Activated CD4-positive, alpha-beta T cell treated with anti-CD3 and anti-CD28 coated beads for 36 hours (primary cell): ENCODE measurements at regions not wholly inside any gene's neighbourhood (a gene's known extent, or its start where the extent isn't known, plus 50 kb on each side); places are given as distances from the start of the nearest gene placed in this dataset.
A peak's percentile ranks its signal among the peaks of the same experiment; 100 is the strongest.

Source experiments
- ATAC-seq: fragments of 200-7000 bp; cut with Tn5 transposase; one replicate; pipeline ENCODE4 v1.10.0; 2021; ENCODE audit warnings: mild to moderate bottlenecking, moderate library complexity
- CTCF ChIA-PET: fragments of 350-600 bp; sonication (Branson Sonifier 250); formaldehyde crosslinking; loops from one replicate; lab custom pipeline; 2021; ENCODE audit warnings: antibody characterized with exemption; lab: Charles Lee
- POLR2A ChIA-PET: fragments of 350-600 bp; sonication (Branson Sonifier 250); formaldehyde crosslinking; loops from one replicate; lab custom pipeline; 2021; ENCODE audit warnings: antibody characterized with exemption, inconsistent platforms; lab: Charles Lee
- DNase-seq: peaks from one replicate; pipeline ENCODE4 v3.0.0-alpha.2; 2020
- H3K27ac Mint-ChIP-seq: one replicate; pipeline ENCODE4 v1.8.0; 2021; ENCODE audit warnings: mixed read lengths
- H3K27me3 Mint-ChIP-seq: one replicate; pipeline ENCODE4 v1.8.0; 2021; ENCODE audit warnings: mixed read lengths
- H3K36me3 Mint-ChIP-seq: one replicate; pipeline ENCODE4 v1.8.0; 2021; ENCODE audit warnings: low read depth, mixed read lengths
- H3K4me1 Mint-ChIP-seq: one replicate; pipeline ENCODE4 v1.8.0; 2021; ENCODE audit warnings: mixed read lengths
- H3K4me3 Mint-ChIP-seq: one replicate; pipeline ENCODE4 v1.8.0; 2021; ENCODE audit warnings: mild to moderate bottlenecking, moderate library complexity, mixed read lengths
- H3K9me3 Mint-ChIP-seq: one replicate; pipeline ENCODE4 v1.8.0; 2021; ENCODE audit warnings: low read depth, mixed read lengths
- intact Hi-C, 2 experiments: fragments of 100-400 bp; cut with DNase I in 1 of 2; cut with micrococcal nuclease in 1 of 2; formaldehyde crosslinking; loops; one replicate each; pipeline versions ENCODE4 v1.14.2 to v1.15.1; 2022 to 2024; cut with DNase I, micrococcal nuclease

DNA sequence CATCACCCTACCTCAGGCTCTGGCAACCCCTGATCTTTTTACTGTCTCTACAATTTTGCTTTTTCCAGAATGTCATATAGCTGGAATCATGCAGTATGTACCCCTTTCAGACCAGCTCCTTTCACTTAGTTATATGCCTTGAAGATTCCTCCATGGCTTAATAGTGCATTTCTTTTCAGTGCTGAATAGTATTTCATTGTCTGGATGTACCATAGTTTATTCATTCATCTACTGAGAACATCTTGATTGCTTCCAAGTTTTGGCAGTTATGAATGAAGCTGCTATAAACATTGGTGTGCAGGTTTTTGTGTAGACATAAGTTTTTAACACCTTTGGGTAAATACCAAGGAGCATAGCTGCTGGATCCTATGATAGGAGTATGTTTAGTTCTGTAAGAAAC is 50.8 kb upstream of the ANP32A start:
- POLR2A ChIA-PET: no interaction called here
- H3K4me3 Mint-ChIP-seq: no peak overlapping the region
- peaks cover 3% of the 10 kb centered on the region for H3K4me1 Mint-ChIP-seq
- ATAC-seq (no peak), DNase-seq (no peak)
- intact Hi-C loops: no loop called here
- H3K27ac Mint-ChIP-seq: no peak overlapping the region
- H3K36me3 Mint-ChIP-seq: no peaks in the 10 kb centered on the region
- no peaks in the 10 kb centered on the region for H3K9me3 Mint-ChIP-seq
- peaks cover 16% of the 10 kb centered on the region for H3K27me3 Mint-ChIP-seq
- CTCF ChIA-PET: interaction anchor here (1.3 to 1.4 kb wide), 2 partner anchors 9 to 321 kb away, joined by 3 to 5 read pairs; no protein-coding TSS in a partner anchor

DNA sequence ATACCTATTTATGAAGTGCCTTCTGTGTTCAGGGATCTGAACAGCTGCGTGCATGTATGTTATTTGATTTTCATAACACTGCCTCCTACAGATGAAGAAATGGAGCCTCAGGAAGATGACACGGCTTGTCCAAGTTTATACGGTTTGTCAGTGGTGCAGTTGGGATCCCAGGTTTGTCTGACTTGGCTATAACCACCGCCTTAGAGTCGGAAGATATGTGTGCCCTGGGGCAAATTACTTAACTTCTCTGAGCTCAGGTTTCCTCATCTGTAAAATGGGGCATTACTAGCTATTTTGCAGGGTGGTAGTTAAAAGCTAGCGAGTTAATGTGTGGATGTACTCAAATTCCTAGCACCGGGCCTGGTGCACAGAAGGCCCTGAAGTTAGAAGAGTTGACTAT is 54.1 kb upstream of the ANP32A start:
- peaks cover 3% of the 10 kb centered on the region for H3K4me1 Mint-ChIP-seq
- no peak overlapping the region for H3K27ac Mint-ChIP-seq
- H3K36me3 Mint-ChIP-seq: no peaks in the 10 kb centered on the region
- ChIA-PET POLR2A (no interaction called here), CTCF (interaction anchor here (0.7 to 3.6 kb wide), 26 partner anchors 10 to 325 kb away, joined by 3 to 34 read pairs (median 10); no protein-coding TSS in a partner anchor)
- intact Hi-C loops: loop anchor here (1.0 to 5.0 kb wide), 6 partner anchors 57 to 324 kb away; no protein-coding TSS in a partner anchor
- ATAC-seq (no peak), DNase-seq (no peak)
- no peak overlapping the region for H3K4me3 Mint-ChIP-seq
- peaks cover 20% of the 10 kb centered on the region for H3K27me3 Mint-ChIP-seq
- H3K9me3 Mint-ChIP-seq: no peaks in the 10 kb centered on the region

DNA sequence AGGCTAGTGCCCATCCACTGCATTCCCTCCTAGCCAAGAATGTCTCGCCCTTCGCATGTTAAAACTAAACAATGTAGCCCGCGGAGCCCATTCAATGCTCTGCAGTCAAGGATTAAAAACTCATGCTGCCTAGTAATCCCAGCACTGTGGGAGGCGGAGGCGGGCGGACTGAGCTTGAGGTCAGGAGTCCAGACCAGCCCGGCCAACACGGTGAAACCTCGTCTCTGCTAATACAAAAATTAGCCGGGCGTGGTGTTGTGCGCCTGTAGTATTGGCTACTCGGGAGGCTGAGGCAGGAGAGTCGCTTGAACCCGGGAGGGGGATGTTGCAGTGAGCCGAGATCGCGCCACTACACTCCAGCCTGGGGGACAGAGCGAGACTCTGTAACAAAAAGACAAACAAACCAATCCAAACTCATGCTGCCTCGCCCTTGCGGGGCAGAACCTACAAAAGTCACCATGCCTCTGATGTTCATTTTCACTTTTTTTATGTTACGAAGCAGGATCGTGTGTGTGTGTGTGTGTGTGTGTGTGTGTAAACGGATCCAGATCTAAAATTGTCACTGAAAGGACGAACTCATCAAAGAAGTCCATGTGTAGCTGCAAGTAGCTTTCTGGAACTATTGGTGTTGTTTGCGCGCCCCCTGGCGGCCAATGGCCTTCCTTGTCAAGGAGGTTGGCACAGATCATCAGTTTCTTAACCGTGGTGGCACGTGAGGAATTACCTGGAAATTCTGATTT is 54.8 kb upstream of the SPESP1 start:
- H3K4me3 Mint-ChIP-seq: peak overlapping the region; percentile 48
- H3K27me3 Mint-ChIP-seq: peaks cover 20% of the 10 kb centered on the region
- CTCF ChIA-PET: interaction anchor here (0.6 to 3.6 kb wide), 49 partner anchors 11 to 1222 kb away, joined by 3 to 34 read pairs (median 5); partner anchors contain the start of gene TLE3
- H3K9me3 Mint-ChIP-seq: no peaks in the 10 kb centered on the region
- ATAC-seq: peak; percentile 94
- peak; percentile 96 for DNase-seq
- POLR2A ChIA-PET: interaction anchor here (0.5 to 0.9 kb wide), 2 partner anchors 42 to 50 kb away, joined by 3 to 5 read pairs; no protein-coding TSS in a partner anchor
- intact Hi-C loops: loop anchor here (1.0 to 5.0 kb wide), 9 partner anchors 49 to 325 kb away; no protein-coding TSS in a partner anchor
- no peaks in the 10 kb centered on the region for H3K36me3 Mint-ChIP-seq
- peaks cover 3% of the 10 kb centered on the region for H3K4me1 Mint-ChIP-seq
- no peak overlapping the region for H3K27ac Mint-ChIP-seq

DNA sequence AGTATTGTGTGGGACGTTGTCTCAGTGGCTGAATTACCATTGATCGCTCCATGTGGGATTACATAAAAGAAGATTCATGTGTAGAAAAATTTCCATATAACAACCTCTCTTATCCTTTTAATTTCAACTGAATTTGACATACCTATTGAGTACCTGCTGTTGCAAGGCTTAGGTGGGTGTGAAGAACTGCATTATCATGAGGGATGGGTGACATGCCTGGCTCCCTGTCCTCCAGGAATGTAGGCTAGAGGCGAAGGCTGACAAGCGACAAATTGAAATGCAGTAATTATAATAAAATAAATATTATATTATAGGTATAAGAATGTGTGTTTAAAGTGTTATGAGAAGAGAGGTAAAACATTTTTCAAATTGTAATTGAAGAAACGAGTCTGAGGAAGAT is 52.7 kb upstream of the SPESP1 start:
- H3K27me3 Mint-ChIP-seq: peaks cover 20% of the 10 kb centered on the region
- no peaks in the 10 kb centered on the region for H3K9me3 Mint-ChIP-seq
- intact Hi-C loops: loop anchor here (2.0 to 5.0 kb wide), 4 partner anchors 47 to 327 kb away; no protein-coding TSS in a partner anchor
- CTCF ChIA-PET: interaction anchor here (0.7 to 3.6 kb wide), 5 partner anchors 9 to 328 kb away, joined by 3 to 22 read pairs (median 6); no protein-coding TSS in a partner anchor
- POLR2A ChIA-PET: no interaction called here
- no peak for ATAC-seq
- peaks cover 3% of the 10 kb centered on the region for H3K4me1 Mint-ChIP-seq
- H3K27ac Mint-ChIP-seq: no peak overlapping the region
- DNase-seq: no peak
- H3K4me3 Mint-ChIP-seq: no peak overlapping the region
- H3K36me3 Mint-ChIP-seq: no peaks in the 10 kb centered on the region

DNA sequence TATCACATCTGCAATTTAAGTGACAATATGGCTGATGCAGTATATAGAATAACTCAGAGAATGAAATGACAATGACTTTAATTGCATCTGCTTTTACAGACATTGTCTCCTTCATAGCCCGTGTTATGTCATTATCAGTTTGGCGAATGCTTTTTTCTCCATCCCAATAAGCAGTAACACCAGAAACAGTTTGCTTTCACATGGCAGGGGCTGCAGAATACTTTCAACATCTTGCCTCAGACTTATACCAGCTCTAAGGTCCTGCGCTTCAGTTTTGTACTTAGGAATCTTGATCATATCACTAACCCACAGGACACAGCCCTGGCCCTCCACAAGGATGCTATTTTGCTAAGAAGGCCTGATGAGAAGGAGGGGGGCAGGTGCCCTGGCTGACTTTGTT is 49.9 kb upstream of the SPESP1 start:
- CTCF ChIA-PET: interaction anchor here (1.1 kb wide), 1 partner anchor 330 kb away, joined by 4 read pairs; no protein-coding TSS in a partner anchor
- ATAC-seq (no peak), DNase-seq (no peak)
- peaks cover 3% of the 10 kb centered on the region for H3K4me1 Mint-ChIP-seq
- no peak overlapping the region for H3K4me3 Mint-ChIP-seq
- POLR2A ChIA-PET: no interaction called here
- peaks cover 10% of the 10 kb centered on the region for H3K27me3 Mint-ChIP-seq
- H3K27ac Mint-ChIP-seq: no peak overlapping the region
- intact Hi-C loops: no loop called here
- no peaks in the 10 kb centered on the region for H3K9me3 Mint-ChIP-seq
- H3K36me3 Mint-ChIP-seq: no peaks in the 10 kb centered on the region
